ENCODE measurements at regions not wholly inside any gene's neighbourhood (a gene's known extent, or its start where the extent isn't known, plus 50 kb on each side); places are given as distances from the start of the nearest gene placed in this dataset.

DNA sequence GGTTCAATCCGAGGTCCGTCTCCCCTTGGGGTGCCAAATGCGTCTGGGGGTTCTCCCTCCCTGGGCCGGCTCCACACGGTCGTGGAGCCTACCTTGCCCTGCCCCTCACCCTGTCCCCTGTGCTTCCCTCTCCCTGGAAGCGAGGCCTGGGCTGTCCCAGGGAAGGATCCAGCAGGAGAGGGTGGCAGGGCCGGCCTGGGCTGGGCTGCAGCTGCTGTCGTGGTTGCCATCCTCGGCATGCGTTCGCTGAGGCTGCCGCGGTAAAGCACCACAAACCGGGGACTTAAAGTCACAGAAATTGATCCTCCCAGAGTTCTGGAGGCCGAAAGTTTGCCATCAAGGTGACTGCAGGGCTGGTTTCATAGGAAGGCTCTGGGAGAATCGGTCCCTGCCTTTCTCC lies 123.0 kb upstream of the TMPRSS2 start:
- no peak for DNase-seq (ENCODE audit: low read depth)
- no peak for TF ChIP-seq CTCF (IDR thresholded peaks at IDR 0.05; ENCODE audit: low read depth, low read length)
- TF ChIP-seq POLR2A (IDR thresholded peaks at IDR 0.05; ENCODE audit: extremely low read depth, insufficient read length) = no peak
- no peak for TF ChIP-seq MAX (IDR thresholded peaks at IDR 0.05; ENCODE audit: low read depth, low read length)
- no peak for TF ChIP-seq MYC (IDR thresholded peaks at IDR 0.05; ENCODE audit: low read depth, low read length)
- H3K4me3 ChIP-seq (ENCODE audit: low read depth, low read length) = no peak overlapping the region

GRCh38 chr21:41630249-41630648 lies 122.3 kb upstream of the TMPRSS2 start:
- DNase-seq (ENCODE audit: low read depth) = no peak
- H3K4me3 ChIP-seq (ENCODE audit: low read depth, low read length) = no peak overlapping the region
- no peak for TF ChIP-seq MYC (IDR thresholded peaks at IDR 0.05; ENCODE audit: low read depth, low read length)
- TF ChIP-seq MAX (IDR thresholded peaks at IDR 0.05; ENCODE audit: low read depth, low read length) = no peak
- no peak for TF ChIP-seq POLR2A (IDR thresholded peaks at IDR 0.05; ENCODE audit: extremely low read depth, insufficient read length)

DNA sequence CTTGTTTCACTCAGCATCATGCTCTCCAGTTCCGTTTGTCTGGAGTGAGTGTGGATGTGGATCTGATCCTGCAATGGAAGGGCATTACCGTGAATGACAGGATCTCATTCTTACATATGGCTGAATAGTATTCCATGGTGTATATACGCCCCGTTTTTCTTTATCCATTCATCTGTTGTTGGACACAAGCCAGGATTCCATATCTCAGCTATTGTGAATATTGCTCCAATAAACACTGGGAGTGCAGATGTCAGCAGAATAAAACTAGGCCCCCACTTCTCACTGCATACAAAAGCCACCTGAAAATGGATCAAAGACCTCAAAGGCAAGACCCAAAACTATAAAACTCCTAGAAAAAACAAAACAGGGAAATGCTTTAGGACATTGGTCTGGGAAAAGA lies 120.3 kb upstream of the TMPRSS2 start:
- no peak for TF ChIP-seq MYC (IDR thresholded peaks at IDR 0.05; ENCODE audit: low read depth, low read length)
- no peak for TF ChIP-seq POLR2A (IDR thresholded peaks at IDR 0.05; ENCODE audit: extremely low read depth, insufficient read length)
- no peak for TF ChIP-seq CTCF (IDR thresholded peaks at IDR 0.05; ENCODE audit: low read depth, low read length)
- no peak for TF ChIP-seq MAX (IDR thresholded peaks at IDR 0.05; ENCODE audit: low read depth, low read length)
- H3K4me3 ChIP-seq (ENCODE audit: low read depth, low read length) = no peak overlapping the region
- DNase-seq (ENCODE audit: low read depth) = no peak

DNA sequence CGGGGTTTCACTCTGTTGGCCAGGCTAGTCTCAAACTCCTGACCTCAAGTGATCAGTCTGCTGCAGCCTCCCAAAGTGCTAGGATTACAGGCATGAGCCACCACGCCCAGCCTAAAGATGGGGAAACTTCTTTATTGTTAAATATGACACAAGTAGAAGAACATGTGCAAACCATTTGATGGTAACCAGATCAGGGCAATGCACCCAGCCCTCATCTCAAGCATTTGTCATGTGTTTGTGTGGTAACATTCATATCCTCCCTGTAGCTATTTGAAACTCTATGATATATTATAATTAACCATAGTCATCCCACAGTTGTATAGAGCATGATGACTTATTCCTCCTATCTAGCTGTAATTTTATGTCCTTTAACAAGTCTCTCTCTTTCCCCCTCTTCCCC lies 119.5 kb upstream of the TMPRSS2 start:
- H3K4me3 ChIP-seq (ENCODE audit: low read depth, low read length) = no peak overlapping the region
- DNase-seq (ENCODE audit: low read depth) = no peak
- TF ChIP-seq CTCF (IDR thresholded peaks at IDR 0.05; ENCODE audit: low read depth, low read length) (no peak), MYC (IDR thresholded peaks at IDR 0.05; ENCODE audit: low read depth, low read length) (no peak), MAX (IDR thresholded peaks at IDR 0.05; ENCODE audit: low read depth, low read length) (no peak), POLR2A (IDR thresholded peaks at IDR 0.05; ENCODE audit: extremely low read depth, insufficient read length) (no peak)

DNA sequence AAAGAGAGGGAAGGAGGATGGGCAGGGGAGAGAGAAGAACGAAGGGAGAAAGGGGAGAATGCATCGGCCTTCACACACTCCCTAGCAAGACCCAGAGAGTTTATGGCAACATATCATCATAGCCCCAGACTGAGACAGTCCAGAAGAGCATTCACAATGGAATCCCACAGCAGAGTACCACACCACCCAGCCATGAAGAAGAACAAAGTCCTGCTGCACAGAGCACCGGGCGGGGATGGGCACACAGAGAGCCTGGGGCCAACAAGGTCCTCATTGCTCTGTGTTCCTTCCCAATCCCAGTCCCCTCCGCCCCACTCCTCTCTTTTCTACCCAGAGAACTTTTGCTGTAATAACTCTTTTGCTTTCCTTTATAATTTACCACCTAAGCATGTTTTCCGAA lies 118.1 kb upstream of the TMPRSS2 start:
- no peak for DNase-seq (ENCODE audit: low read depth)
- TF ChIP-seq CTCF (IDR thresholded peaks at IDR 0.05; ENCODE audit: low read depth, low read length) (no peak), MAX (IDR thresholded peaks at IDR 0.05; ENCODE audit: low read depth, low read length) (no peak), POLR2A (IDR thresholded peaks at IDR 0.05; ENCODE audit: extremely low read depth, insufficient read length) (no peak), MYC (IDR thresholded peaks at IDR 0.05; ENCODE audit: low read depth, low read length) (no peak)
- no peak overlapping the region for H3K4me3 ChIP-seq (ENCODE audit: low read depth, low read length)

DNA sequence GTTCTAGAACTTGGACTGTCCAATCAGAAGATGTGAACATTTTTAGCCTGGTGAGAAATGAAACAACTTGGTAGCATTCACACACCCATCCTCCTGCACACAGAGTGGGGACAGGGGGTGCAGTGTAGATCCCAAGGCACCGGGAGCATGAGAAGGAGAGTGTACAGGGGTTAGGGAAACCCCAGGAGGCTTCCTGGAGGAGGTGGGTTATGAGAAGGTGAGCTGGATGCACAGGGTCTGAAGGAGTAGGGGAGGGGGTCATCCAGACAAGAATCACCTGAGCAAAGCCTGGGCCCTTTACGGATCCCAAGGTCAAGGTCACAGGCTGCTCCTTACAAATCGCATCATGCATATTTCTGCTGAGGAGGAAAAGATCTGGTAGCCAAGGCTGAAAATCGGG lies 117.5 kb upstream of the TMPRSS2 start:
- no peak overlapping the region for H3K4me3 ChIP-seq (ENCODE audit: low read depth, low read length)
- DNase-seq (ENCODE audit: low read depth) = no peak
- TF ChIP-seq MAX (IDR thresholded peaks at IDR 0.05; ENCODE audit: low read depth, low read length) (no peak), POLR2A (IDR thresholded peaks at IDR 0.05; ENCODE audit: extremely low read depth, insufficient read length) (no peak), CTCF (IDR thresholded peaks at IDR 0.05; ENCODE audit: low read depth, low read length) (no peak), MYC (IDR thresholded peaks at IDR 0.05; ENCODE audit: low read depth, low read length) (no peak)

All from NB4 (cell line).